GM18868 (cell line): ENCODE measurements at regions not wholly inside any gene's neighbourhood (a gene's known extent, or its start where the extent isn't known, plus 50 kb on each side); places are given as distances from the start of the nearest gene placed in this dataset.
"Not testable (repeated sequence)": the region's sequence is repeated elsewhere in the genome, so short reads cannot be mapped to it uniquely, and the experiment has no call there.

ENCODE experiments used
- ATAC-seq: cut with Tn5 transposase; IDR thresholded peaks from one replicate; pipeline ENCODE4 v1.9.1; 2021; ENCODE audit warnings: mild to moderate bottlenecking, moderate library complexity; ENCODE audit not compliant: unreplicated experiment

GRCh38 chr7:81487516-81487915, 282.3 kb downstream of the HGF start:
- ATAC-seq, result no peak

GRCh38 chr7:81484261-81484660, 285.6 kb downstream of the HGF start:
- no peak for ATAC-seq

DNA sequence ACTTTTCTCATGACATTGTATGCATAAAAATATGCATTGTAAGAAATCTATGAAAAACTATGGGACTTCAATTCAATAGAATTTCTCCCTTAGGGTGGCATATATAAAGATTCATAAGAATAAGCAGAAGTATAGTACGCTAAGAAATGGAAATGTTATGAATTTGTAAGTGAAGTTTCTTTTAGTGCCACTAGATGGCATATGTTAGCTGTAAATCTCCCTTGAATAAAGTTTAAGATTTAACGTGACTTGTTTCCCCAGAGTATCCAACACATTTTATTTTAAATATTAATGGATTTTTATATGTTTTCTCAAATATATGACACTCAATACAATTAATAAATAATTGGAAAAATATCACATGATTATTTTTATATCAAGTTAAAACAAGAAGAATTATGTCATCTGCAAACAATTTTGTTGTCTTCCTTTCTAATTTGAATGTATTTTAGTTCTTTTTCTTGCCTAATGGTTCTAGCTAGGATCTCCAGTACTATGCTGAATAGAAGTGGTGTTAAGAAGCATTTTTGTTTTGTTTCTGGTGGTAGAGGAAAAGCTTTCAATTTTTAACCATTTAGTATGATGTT, 287.2 kb downstream of the HGF start:
- ATAC-seq, result peak; percentile 74

DNA sequence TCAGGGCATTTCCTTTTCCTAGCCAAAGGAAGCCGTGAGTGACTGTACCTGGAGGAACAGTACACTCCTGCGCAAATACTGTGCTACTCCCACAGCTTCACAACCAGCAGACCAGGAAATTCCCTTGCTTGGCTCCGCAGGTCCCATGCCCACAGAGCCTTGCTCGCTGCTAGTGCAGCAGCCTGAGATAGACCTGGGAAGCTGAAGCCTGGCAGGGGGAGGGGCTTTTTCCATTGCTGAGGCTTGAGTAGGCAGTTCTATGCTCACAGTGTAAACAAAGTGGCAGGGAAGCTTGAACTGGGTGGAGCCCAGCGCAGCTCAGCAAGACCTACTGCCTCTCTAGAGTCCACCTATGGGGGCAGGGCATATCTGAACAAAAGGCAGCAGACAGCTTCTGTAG, 291.2 kb downstream of the HGF start:
- no peak for ATAC-seq

GRCh38 chr7:81478201-81478600, 291.6 kb downstream of the HGF start:
- ATAC-seq, result not testable (repeated sequence)

- ATAC-seq, result no peak
Measured at GRCh38 chr7:81473236-81473635, 296.6 kb downstream of the HGF start.

DNA sequence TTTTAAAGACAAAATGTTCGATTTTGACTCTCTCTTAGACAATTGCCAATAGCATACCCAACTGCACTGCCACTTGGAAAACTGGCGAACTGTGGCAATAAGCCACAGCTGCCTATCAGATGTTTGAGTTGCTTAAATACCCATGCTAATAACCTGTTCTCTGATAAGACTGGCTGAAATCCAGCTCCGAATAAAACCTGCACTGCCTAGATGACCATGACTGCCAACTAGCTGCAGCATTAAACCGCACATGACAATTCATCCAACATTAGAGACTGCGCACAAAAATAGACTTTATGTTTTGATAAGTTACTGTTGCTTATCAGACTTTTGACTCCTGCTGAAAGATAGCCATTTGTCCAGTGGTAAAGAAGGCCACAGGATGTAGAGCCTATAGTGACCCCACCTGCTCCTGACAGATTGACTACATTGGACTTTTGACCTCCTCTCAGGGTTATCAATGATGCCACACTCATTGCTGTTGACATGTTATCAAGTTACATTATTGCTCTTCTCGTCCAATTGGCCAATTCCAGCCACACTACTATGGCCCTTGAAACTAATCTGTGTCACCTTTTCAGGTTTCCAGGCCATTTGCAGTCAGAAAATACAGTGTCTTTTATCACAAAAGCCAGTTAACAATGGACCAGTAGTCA, 299.0 kb downstream of the HGF start:
- ATAC-seq, result no peak

- ATAC-seq, result peak; percentile 82
Measured at GRCh38 chr7:81469869-81470723, 299.8 kb downstream of the HGF start.

DNA sequence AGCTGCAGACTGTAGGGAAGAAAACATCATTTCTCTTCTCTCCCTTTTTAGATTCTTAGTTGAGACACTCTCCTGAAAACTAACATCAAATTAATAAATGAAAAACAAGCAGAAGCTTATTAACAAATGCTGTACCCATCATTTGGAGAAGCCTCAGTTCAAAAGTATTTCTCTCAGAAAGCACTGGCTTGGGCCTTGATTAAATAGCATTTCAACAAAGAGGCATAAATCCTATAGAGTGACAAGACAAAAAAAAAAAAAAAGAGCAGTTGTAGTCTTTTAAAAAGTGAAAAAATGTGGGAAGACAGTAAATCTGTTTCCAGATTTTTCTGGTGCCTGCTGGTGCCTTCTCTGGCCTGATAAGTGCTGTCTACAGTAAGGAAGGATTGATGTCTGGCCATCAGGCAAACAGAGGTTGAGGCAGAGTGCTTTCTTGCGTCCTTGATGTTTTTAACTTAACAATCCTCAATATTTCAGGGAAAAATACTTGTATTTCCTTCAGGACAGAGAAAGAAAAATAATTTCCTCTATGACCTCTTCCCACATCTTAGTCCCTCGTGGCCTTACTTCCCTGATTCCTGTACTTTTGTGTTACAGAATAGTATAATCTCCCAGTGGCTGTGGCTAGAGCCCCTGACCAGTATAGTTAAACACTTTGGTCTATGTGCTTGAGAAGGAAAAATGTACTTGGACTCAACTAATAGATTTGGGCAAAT, 300.5 kb downstream of the HGF start:
- no peak for ATAC-seq

GRCh38 chr7:81468526-81468925, 301.3 kb downstream of the HGF start:
- no peak for ATAC-seq

DNA sequence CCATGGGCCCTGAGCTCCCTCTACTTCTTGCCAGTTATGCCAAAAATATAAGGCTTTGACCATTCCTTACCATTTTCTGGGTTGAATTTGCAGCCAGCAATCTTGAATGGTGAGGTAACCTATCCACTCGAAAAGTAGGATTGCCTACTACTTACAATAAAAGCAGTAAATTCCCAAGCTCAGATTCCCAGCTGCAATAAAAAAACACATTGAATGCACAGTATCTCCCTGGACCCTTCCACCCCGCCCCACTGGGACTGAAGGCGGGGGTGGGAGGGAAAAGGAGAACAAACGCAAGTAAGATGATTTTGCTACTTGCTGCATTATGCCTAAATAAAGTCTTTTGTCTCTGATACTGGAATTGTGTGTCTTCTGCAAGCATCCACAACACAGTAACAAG, 301.9 kb downstream of the HGF start:
- ATAC-seq, result no peak

DNA sequence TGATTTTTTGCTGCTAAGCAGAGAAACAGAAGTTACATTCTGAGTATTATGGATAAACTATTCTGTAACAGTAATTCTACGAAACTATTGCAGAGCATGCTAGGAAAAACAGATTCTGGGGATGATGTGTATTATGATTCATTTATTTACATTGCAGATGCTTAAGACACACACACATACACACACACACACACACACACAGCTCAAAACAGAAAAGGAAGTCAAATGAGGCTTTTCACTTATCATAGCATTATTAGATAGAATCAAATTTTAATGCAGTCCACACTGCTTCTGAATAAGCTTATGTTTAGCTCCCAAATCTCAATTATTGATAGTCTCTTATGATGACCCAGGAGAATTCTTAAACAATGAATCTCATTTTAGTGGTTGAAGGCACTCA, 307.2 kb downstream of the HGF start:
- no peak for ATAC-seq

DNA sequence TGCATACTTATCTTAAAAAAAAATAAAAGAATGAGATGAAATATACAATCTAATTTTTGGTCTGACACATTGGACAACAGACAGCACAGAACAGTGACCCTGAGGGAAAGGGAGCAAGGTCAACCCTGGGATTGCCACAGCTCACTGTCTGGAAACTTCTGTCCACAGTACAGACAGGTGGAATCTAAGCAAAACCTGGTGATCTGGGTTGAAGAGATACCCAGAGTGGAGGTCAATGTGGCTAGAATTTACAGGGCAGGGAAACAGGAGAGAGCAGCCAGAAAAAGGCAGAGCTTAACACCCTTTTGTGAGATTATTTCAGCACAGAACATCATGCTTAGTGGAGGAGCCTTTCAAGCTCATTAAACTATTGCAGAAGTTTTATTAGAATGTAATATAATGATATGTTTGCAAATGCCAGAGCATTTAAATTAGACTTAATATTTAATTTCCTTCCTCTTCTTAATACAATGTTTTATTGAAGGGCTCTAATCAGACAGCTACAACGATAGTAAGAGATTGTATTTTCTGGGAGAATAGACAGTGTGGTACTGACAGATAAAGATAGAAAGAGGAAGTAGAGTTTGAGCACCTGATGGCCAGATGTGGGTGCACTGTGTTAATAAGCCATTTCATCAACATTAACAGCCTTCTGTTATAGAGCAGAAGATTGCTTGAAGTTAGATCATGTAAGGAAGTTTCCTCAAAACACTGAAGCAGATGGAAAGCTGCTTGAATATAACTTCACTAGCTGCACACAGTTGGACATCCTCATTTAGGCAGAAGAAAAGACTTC, 309.4 kb downstream of the HGF start:
- ATAC-seq, result peak; percentile 62

- ATAC-seq, result no peak
Measured at GRCh38 chr7:81459485-81459884, 310.4 kb downstream of the HGF start.

DNA sequence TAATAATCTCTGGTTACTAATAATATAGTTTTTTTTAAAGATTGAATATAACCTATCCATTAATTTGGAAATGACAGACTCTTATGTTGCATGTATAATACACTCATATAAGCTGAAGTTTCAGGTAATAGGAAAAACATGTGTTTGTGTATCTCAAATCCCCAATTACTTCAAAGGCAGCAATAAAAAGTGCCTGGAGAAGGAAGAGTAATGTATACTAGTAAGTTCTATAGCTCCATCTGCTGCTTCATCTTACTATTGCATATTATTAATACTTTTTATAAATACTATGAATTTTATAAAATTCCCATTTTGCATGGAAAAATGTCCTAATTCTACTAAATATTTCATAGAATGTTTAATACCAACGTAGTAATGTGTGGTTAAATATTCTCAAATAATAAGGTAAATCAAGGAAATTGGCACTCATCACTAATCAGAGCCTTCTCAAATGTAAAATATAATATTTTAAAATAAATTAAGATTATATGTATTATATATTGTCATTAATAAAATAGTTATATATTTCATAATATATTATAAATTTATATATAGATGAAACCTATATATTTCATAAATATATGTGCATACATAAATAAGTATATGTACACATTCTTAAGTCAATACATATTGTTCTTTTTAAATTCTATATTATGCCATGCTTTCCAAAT, 311.9 kb downstream of the HGF start:
- no peak for ATAC-seq

- not testable (repeated sequence) for ATAC-seq
Measured at GRCh38 chr7:81453770-81454169, 316.1 kb downstream of the HGF start.

DNA sequence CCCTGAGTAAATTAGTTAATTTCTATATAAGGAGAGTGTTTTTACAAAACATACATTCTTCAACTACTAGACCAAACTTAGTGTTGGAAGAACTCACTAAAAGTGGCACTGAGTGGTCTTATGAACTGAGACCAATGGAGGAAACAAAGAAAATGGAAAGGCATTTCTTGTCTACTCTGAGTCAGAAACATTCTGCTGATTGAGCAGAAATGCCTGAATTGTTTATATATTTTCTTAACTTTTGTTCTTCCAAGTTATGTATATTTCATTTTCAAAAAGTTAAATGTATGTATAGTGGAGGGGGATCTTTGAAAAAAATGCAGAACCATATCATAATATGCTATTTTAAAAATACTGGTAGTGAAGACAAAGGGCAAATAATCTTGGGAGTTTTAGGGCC, 320.7 kb downstream of the HGF start:
- ATAC-seq, result no peak

- ATAC-seq, result peak; percentile 70
Measured at GRCh38 chr7:81447351-81447952, 322.4 kb downstream of the HGF start.

GRCh38 chr7:81446212-81446611, 323.6 kb downstream of the HGF start:
- no peak for ATAC-seq

DNA sequence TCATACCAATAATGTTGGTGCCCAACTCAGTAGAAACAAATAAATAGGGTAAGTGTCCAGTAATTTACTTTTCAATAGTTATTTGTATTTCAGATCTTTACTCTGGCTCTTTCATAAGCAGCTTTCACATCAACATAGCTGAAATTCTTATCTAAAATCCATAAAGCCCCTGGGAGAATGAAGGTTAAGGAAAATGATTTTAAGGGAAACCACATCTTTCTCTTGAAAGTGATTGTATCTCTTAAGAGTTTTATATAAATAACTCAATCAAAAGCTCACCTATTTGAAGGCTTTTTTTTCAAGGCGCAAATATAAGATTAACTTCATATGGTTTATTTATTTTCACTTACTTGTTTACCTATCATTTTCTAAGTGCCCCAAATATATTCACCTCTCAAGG, 324.4 kb downstream of the HGF start:
- ATAC-seq, result no peak
